Esophagus squamous epithelium (tissue), 4 donors: ENCODE measurements at regions not wholly inside any gene's neighbourhood (a gene's known extent, or its start where the extent isn't known, plus 50 kb on each side); places are given as distances from the start of the nearest gene placed in this dataset.

Experiments used
- CTCF ChIP-seq, 6 experiments: fragments of 450-650 bp in 4 of 6; fragments of 200-600 bp in 2 of 6; sonication (generic) in 2 of 6; IDR thresholded peaks; one replicate each; pipeline ENCODE4 v1.5.1; 2016 to 2019; ENCODE audit warnings: antibody characterized with exemption in 6 of 6, mild to moderate bottlenecking in 4 of 6, moderate library complexity in 4 of 6
- POLR2A ChIP-seq, 4 donors: fragments of 450-650 bp; IDR thresholded peaks; one replicate each; pipeline ENCODE4 v1.6.1; 2017; ENCODE audit warnings: antibody characterized with exemption in 4 of 4, mild to moderate bottlenecking in 4 of 4, moderate library complexity in 3 of 4

GRCh38 chr6:138673346-138674014 is 100.1 kb upstream of the CCDC28A start:
- TF ChIP-seq POLR2A (IDR thresholded peaks at IDR 0.05), result no peak
- TF ChIP-seq CTCF (IDR thresholded peaks at IDR 0.05), result no peak
